ENCODE measurements at regions not wholly inside any gene's neighbourhood (a gene's known extent, or its start where the extent isn't known, plus 50 kb on each side); places are given as distances from the start of the nearest gene placed in this dataset.
A peak's percentile ranks its signal among the peaks of the same experiment; 100 is the strongest.

DNA sequence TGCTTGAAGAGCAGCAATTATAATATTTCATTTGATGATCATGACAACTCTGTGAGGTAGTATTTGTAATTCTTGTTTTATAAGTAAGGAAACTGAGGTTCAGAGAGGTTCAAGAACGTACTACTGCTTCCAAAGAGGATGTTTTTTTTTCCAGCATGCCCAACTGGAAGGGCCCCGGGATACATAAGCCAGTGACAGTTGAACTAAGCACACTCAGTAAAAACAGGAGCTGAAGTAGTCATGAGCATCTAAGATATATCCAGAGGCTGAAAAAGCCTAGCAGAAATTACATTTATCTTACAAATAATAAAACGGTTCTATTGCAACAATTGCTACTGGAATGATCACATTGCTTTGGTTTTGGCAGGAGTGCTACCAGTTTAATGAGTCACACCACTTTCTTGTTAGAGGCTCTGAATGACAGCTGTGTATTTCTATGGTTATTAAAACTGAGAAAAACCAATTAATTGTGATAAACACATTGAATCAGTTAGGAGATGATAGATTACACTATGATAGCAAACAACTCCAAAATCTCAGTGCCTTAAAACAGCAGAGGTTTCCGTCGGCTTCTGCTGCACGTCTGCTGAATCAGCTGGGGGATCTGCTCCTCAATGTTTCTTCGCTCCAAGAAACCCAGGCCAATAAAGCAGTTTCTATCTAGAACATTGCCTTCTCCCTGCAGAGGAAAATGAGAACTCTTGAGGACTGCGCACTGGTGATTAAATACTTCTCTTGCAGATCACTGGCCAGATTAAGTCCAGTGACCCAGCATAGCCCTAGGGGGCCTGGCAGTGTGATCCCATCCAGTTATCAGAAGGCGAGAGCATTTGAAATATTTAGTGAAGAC, 522.7 kb downstream of the PLPP3 start:
- Histone ChIP-seq H3K4me2 (ENCODE audit: control insufficient read depth, insufficient read depth) (no peak overlapping the region), H3K4me1 (ENCODE audit: control insufficient read depth, insufficient read depth, low read length) (peaks cover 2% of the 10 kb centered on the region), H3K79me2 (ENCODE audit: control insufficient read depth, insufficient read depth, low read length) (no peaks in the 10 kb centered on the region), H2AFZ (ENCODE audit: control insufficient read depth, low read depth, low read length) (no peak overlapping the region), H3K27ac (ENCODE audit: control insufficient read depth, insufficient read depth) (no peak overlapping the region), H3K4me3 (no peak overlapping the region), H3K9ac (ENCODE audit: control insufficient read depth, insufficient read depth, low read length) (no peak overlapping the region), H3K9me3 (replicated peaks; ENCODE audit: control insufficient read depth, insufficient read depth, low read length) (no peaks in the 10 kb centered on the region), H4K20me1 (ENCODE audit: control insufficient read depth, insufficient read depth) (no peaks in the 10 kb centered on the region), H3K36me3 (ENCODE audit: control insufficient read depth in 2 of 2, insufficient read depth in 2 of 2, low read length in 1 of 2) (no peaks in the 10 kb centered on the region), H3K27me3 (replicated peaks in 1 of 2; ENCODE audit: control insufficient read depth in 2 of 2, insufficient read depth in 2 of 2, low read length in 1 of 2) (no peaks in the 10 kb centered on the region)
- CTCF ChIA-PET: no interaction called here
- intact Hi-C loops (cut with micrococcal nuclease; ENCODE audit: unreplicated experiment) (loop anchor here (5.0 kb wide), 1 partner anchor 276 kb away; no protein-coding TSS in a partner anchor), in situ Hi-C loops (cut with MboI) (no loop called here)
- ATAC-seq (no peak; the same call in 2 of the 3 replicates), FAIRE-seq (no peak), DNase-seq (ENCODE audit: low read depth, low spot score) (no peak)
- SMC1A ChIA-PET (ENCODE audit: uncharacterized antibody, unreplicated experiment): interaction anchor here (0.5 to 3.7 kb wide), 7 partner anchors 11 to 527 kb away, joined by 3 to 11 read pairs (median 4); no protein-coding TSS in a partner anchor
- BruUV-seq (replicated peaks): no TSS peak
- RAD21 ChIA-PET (ENCODE audit: unreplicated experiment): interaction anchor here (0.6 to 1.4 kb wide), 3 partner anchors 77 to 416 kb away, joined by 3 read pairs; no protein-coding TSS in a partner anchor
- TF ChIP-seq, protein P1, sequence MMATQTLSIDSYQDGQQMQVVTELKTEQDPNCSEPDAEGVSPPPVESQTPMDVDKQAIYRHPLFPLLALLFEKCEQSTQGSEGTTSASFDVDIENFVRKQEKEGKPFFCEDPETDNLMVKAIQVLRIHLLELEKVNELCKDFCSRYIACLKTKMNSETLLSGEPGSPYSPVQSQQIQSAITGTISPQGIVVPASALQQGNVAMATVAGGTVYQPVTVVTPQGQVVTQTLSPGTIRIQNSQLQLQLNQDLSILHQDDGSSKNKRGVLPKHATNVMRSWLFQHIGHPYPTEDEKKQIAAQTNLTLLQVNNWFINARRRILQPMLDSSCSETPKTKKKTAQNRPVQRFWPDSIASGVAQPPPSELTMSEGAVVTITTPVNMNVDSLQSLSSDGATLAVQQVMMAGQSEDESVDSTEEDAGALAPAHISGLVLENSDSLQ (IDR thresholded peaks at IDR 0.05): peak; percentile 36; the same call in 1 of the 2 replicates
- no peak for TF ChIP-seq LARP7 (IDR thresholded peaks at IDR 0.05)
- 32% methylated on average over 9 of the region's 9 CpGs for WGBS (ENCODE audit: insufficient coverage, insufficient replicate concordance, low lambda C conversion rate, missing lambda C conversion rate)
- POLR2A ChIA-PET: interaction anchor here (1.0 kb wide), 1 partner anchor 11 kb away, joined by 3 read pairs; no protein-coding TSS in a partner anchor

DNA sequence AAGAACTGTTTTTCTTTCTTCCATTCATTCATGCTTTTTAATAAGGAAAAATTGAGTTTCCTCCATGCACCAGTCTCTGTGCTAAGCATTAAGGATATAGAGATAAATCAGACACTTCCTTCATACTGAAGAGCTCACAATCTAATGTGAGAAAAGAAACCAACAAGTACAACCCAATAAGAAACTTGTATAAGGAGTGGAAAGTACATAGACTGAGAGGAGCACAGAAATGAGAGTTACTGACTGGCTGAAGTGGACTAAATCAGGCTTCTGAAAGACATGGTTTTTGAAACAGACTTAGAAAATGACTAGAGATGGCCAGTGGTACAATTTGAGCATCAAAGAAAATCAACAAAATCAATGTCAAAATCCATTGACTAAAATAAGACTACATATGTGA, 524.4 kb downstream of the PLPP3 start:
- ATAC-seq (peak; percentile 73), DNase-seq (ENCODE audit: low read depth, low spot score) (no peak), FAIRE-seq (no peak)
- ChIA-PET SMC1A (ENCODE audit: uncharacterized antibody, unreplicated experiment) (interaction anchor here (1.2 to 1.6 kb wide), 5 partner anchors 10 to 521 kb away, joined by 3 to 6 read pairs (median 4); no protein-coding TSS in a partner anchor), RAD21 (ENCODE audit: unreplicated experiment) (interaction anchor here (1.1 to 1.2 kb wide), 2 partner anchors 10 to 18 kb away, joined by 4 to 5 read pairs; no protein-coding TSS in a partner anchor), POLR2A (no interaction called here), CTCF (interaction anchor here (0.8 to 1.5 kb wide), 2 partner anchors 12 to 37 kb away, joined by 3 to 6 read pairs; no protein-coding TSS in a partner anchor)
- no peaks in the 10 kb centered on the region for H3K4me1 ChIP-seq (ENCODE audit: control insufficient read depth, insufficient read depth, low read length)
- TF ChIP-seq IRF4 (IDR thresholded peaks at IDR 0.05; ENCODE audit: low read depth, low read length): no peak
- no peak overlapping the region for H3K9ac ChIP-seq (ENCODE audit: control insufficient read depth, insufficient read depth, low read length)
- intact Hi-C loops (cut with micrococcal nuclease; ENCODE audit: unreplicated experiment): loop anchor here (5.0 kb wide), 1 partner anchor 277 kb away; no protein-coding TSS in a partner anchor
- no peak overlapping the region for H3K27ac ChIP-seq (ENCODE audit: control insufficient read depth, insufficient read depth)
- H3K4me2 ChIP-seq (ENCODE audit: control insufficient read depth, insufficient read depth): no peak overlapping the region
- H3K36me3 ChIP-seq (ENCODE audit: control insufficient read depth in 2 of 2, insufficient read depth in 2 of 2, low read length in 1 of 2): no peaks in the 10 kb centered on the region
- no peak overlapping the region for H3K4me3 ChIP-seq
- no TSS peak for BruUV-seq (replicated peaks)
- H2AFZ ChIP-seq (ENCODE audit: control insufficient read depth, low read depth, low read length): no peak overlapping the region
- H3K27me3 ChIP-seq (replicated peaks in 1 of 2; ENCODE audit: control insufficient read depth in 2 of 2, insufficient read depth in 2 of 2, low read length in 1 of 2): no peaks in the 10 kb centered on the region
- H3K9me3 ChIP-seq (replicated peaks; ENCODE audit: control insufficient read depth, insufficient read depth, low read length): peaks cover 2% of the 10 kb centered on the region; the same call in 1 of the 3 replicates
- no peaks in the 10 kb centered on the region for H4K20me1 ChIP-seq (ENCODE audit: control insufficient read depth, insufficient read depth)
- no peaks in the 10 kb centered on the region for H3K79me2 ChIP-seq (ENCODE audit: control insufficient read depth, insufficient read depth, low read length)
- in situ Hi-C loops (cut with MboI): no loop called here
